ENCODE measurements at regions not wholly inside any gene's neighbourhood (a gene's known extent, or its start where the extent isn't known, plus 50 kb on each side); places are given as distances from the start of the nearest gene placed in this dataset.

- TF ChIP-seq, protein P1, sequence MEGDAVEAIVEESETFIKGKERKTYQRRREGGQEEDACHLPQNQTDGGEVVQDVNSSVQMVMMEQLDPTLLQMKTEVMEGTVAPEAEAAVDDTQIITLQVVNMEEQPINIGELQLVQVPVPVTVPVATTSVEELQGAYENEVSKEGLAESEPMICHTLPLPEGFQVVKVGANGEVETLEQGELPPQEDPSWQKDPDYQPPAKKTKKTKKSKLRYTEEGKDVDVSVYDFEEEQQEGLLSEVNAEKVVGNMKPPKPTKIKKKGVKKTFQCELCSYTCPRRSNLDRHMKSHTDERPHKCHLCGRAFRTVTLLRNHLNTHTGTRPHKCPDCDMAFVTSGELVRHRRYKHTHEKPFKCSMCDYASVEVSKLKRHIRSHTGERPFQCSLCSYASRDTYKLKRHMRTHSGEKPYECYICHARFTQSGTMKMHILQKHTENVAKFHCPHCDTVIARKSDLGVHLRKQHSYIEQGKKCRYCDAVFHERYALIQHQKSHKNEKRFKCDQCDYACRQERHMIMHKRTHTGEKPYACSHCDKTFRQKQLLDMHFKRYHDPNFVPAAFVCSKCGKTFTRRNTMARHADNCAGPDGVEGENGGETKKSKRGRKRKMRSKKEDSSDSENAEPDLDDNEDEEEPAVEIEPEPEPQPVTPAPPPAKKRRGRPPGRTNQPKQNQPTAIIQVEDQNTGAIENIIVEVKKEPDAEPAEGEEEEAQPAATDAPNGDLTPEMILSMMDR (IDR thresholded peaks at IDR 0.05): no peak
- no peak for TF ChIP-seq POLR2A (IDR thresholded peaks at IDR 0.05)
Observed at GRCh38 chr2:125185691-125186270, 1160.7 kb downstream of the CNTNAP5 start.
